Gastrocnemius medialis (tissue), 4 donors: ENCODE measurements at regions not wholly inside any gene's neighbourhood (a gene's known extent, or its start where the extent isn't known, plus 50 kb on each side); places are given as distances from the start of the nearest gene placed in this dataset.

Source experiments
- POLR2A ChIP-seq, 2 donors: fragments of 450-650 bp; IDR thresholded peaks; one replicate each; pipeline ENCODE4 v1.6.1; 2017; ENCODE audit warnings: antibody characterized with exemption in 2 of 2, mild to moderate bottlenecking in 2 of 2, moderate library complexity in 2 of 2
- TF ChIP-seq, protein P1 (sequence below), 5 experiments: fragments of 450-650 bp in 3 of 5; fragments of 200-600 bp in 2 of 5; sonication (generic) in 2 of 5; IDR thresholded peaks in 4 of 5; conservative IDR thresholded peaks in 1 of 5; 1 replicate in 4 of 5; 2 replicates in 1 of 5; pipeline ENCODE4 v1.5.1; 2016 to 2019; ENCODE audit warnings: antibody characterized with exemption in 5 of 5, mild to moderate bottlenecking in 3 of 5, moderate library complexity in 3 of 5

DNA sequence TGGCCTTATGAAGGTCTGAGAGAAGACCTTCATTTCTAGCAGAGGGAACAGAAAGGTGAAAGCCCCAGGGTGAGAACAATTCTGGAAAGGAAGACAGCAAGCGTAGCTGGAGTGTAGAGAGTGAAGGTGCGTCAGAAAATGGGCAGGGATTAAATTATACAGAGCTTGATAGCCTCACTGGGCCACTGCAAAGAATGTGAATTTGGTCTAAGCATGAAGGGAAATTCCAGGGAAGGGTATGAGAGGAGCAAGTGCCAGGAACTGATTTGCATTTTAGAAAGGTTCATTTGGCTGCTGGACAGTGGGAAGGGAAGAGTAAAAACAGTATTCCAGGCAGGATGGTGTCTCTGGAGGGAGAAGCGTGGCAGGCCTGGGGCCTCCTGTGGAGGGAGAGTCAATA lies 274.1 kb upstream of the ASIC2 start:
- TF ChIP-seq POLR2A (IDR thresholded peaks at IDR 0.05): no peak
- TF ChIP-seq, protein P1, sequence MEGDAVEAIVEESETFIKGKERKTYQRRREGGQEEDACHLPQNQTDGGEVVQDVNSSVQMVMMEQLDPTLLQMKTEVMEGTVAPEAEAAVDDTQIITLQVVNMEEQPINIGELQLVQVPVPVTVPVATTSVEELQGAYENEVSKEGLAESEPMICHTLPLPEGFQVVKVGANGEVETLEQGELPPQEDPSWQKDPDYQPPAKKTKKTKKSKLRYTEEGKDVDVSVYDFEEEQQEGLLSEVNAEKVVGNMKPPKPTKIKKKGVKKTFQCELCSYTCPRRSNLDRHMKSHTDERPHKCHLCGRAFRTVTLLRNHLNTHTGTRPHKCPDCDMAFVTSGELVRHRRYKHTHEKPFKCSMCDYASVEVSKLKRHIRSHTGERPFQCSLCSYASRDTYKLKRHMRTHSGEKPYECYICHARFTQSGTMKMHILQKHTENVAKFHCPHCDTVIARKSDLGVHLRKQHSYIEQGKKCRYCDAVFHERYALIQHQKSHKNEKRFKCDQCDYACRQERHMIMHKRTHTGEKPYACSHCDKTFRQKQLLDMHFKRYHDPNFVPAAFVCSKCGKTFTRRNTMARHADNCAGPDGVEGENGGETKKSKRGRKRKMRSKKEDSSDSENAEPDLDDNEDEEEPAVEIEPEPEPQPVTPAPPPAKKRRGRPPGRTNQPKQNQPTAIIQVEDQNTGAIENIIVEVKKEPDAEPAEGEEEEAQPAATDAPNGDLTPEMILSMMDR (IDR thresholded peaks at IDR 0.05 in 4 of 5, conservative IDR thresholded peaks at IDR 0.05 in 1 of 5): no peak
